ENCODE measurements at regions not wholly inside any gene's neighbourhood (a gene's known extent, or its start where the extent isn't known, plus 50 kb on each side); places are given as distances from the start of the nearest gene placed in this dataset.

DNA sequence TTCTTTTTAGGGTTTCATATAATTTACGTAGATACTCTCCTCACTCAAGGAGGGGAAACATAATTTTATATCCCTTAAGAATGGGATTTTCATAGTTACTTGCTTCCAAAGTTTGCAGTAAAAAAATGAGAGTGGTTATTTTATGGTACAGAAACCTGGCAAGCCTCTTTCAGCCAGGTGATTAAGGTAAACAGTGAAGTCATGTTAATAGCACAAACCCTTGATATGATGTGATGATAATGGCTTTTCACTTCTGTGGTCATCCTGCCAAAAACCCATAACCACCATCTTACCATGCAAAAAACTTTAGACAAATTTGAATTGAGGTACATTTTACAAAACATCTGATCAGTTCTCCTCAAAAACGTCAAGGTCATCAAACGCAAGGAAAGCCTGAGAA is 517.8 kb downstream of the SLITRK5 start:
- Histone ChIP-seq H3F3A (ENCODE audit: control insufficient read depth, insufficient read depth) (no peaks in the 10 kb centered on the region), H3K27ac (ENCODE audit: low read depth, low read length) (no peak overlapping the region), H3K27me3 (ENCODE audit: control insufficient read depth, low read length) (no peaks in the 10 kb centered on the region), H4K20me1 (ENCODE audit: control insufficient read depth, insufficient read depth, low read depth, low read length) (no peaks in the 10 kb centered on the region), H3K4me2 (ENCODE audit: low read length) (no peak overlapping the region), H3K4me3 (ENCODE audit: low read length) (no peak overlapping the region), H3K36me3 (ENCODE audit: control insufficient read depth, low read length) (no peaks in the 10 kb centered on the region), H3K9me3 (ENCODE audit: control insufficient read depth, insufficient read depth, low read length) (no peaks in the 10 kb centered on the region), H3K79me2 (ENCODE audit: control insufficient read depth, low read length) (no peaks in the 10 kb centered on the region), H3K4me1 (ENCODE audit: control insufficient read depth, low read length) (no peaks in the 10 kb centered on the region), H3K9me2 (replicated peaks; ENCODE audit: control insufficient read depth, low read length) (no peaks in the 10 kb centered on the region)
- TF ChIP-seq, protein P1, sequence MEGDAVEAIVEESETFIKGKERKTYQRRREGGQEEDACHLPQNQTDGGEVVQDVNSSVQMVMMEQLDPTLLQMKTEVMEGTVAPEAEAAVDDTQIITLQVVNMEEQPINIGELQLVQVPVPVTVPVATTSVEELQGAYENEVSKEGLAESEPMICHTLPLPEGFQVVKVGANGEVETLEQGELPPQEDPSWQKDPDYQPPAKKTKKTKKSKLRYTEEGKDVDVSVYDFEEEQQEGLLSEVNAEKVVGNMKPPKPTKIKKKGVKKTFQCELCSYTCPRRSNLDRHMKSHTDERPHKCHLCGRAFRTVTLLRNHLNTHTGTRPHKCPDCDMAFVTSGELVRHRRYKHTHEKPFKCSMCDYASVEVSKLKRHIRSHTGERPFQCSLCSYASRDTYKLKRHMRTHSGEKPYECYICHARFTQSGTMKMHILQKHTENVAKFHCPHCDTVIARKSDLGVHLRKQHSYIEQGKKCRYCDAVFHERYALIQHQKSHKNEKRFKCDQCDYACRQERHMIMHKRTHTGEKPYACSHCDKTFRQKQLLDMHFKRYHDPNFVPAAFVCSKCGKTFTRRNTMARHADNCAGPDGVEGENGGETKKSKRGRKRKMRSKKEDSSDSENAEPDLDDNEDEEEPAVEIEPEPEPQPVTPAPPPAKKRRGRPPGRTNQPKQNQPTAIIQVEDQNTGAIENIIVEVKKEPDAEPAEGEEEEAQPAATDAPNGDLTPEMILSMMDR (IDR thresholded peaks at IDR 0.05; ENCODE audit: low read depth, low read length, poor library complexity, severe bottlenecking), result no peak
- TF ChIP-seq EZH2phosphoT487 (IDR thresholded peaks at IDR 0.05; ENCODE audit: borderline replicate concordance, low read length), result no peak

DNA sequence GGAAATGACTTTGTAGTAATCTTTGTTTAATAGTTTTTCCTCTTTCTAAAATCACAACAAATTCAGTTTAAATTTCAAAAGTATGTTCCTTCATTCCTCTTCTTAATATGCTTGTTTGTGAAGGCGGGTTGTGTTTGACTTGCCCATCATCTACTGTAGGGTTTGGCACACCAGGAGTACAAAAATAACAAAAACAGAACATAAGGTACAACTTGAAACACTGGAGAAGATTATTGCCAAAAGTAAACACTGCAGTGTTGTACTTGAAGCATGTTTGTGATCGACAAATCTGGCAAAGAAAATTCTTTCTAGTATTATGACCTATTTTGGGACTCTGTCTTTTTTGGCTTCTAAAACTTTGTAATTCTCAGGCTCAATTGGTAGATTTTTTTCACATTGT is 518.6 kb downstream of the SLITRK5 start:
- no peak overlapping the region for H3K4me3 ChIP-seq (ENCODE audit: low read length)
- no peaks in the 10 kb centered on the region for H3K36me3 ChIP-seq (ENCODE audit: control insufficient read depth, low read length)
- no peaks in the 10 kb centered on the region for H3F3A ChIP-seq (ENCODE audit: control insufficient read depth, insufficient read depth)
- no peak overlapping the region for H3K27ac ChIP-seq (ENCODE audit: low read depth, low read length)
- no peaks in the 10 kb centered on the region for H3K9me2 ChIP-seq (replicated peaks; ENCODE audit: control insufficient read depth, low read length)
- no peaks in the 10 kb centered on the region for H4K20me1 ChIP-seq (ENCODE audit: control insufficient read depth, insufficient read depth, low read depth, low read length)
- H3K79me2 ChIP-seq (ENCODE audit: control insufficient read depth, low read length), result no peaks in the 10 kb centered on the region
- no peaks in the 10 kb centered on the region for H3K4me1 ChIP-seq (ENCODE audit: control insufficient read depth, low read length)
- TF ChIP-seq, protein P1 (IDR thresholded peaks at IDR 0.05; ENCODE audit: low read depth, low read length, poor library complexity, severe bottlenecking), result no peak
- H3K27me3 ChIP-seq (ENCODE audit: control insufficient read depth, low read length), result no peaks in the 10 kb centered on the region
- no peak overlapping the region for H3K4me2 ChIP-seq (ENCODE audit: low read length)
- no peaks in the 10 kb centered on the region for H3K9me3 ChIP-seq (ENCODE audit: control insufficient read depth, insufficient read depth, low read length)

DNA sequence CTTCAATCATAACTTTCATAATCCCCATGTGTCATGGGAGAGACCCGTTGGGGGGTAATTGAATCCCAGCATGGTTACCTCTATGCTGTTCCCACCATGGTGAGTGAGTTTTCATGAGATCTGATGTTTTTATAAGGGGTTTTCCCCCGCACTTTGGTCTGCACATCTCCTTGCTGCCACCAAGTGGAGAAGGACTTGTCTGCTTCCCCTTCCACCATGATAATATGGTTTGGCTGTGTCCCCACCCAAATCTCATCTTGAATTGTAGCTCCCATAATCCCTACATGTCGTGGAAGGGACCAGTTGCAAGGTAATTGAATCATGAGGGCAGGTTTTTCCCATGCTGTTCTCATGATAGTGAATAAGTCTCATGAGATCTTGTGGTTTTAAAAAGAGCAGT is 524.9 kb downstream of the SLITRK5 start:
- no peaks in the 10 kb centered on the region for H4K20me1 ChIP-seq (ENCODE audit: control insufficient read depth, insufficient read depth, low read depth, low read length)
- H3K9me2 ChIP-seq (replicated peaks; ENCODE audit: control insufficient read depth, low read length), result no peaks in the 10 kb centered on the region
- no peak overlapping the region for H3K4me3 ChIP-seq (ENCODE audit: low read length)
- no peaks in the 10 kb centered on the region for H3K9me3 ChIP-seq (ENCODE audit: control insufficient read depth, insufficient read depth, low read length)
- H3F3A ChIP-seq (ENCODE audit: control insufficient read depth, insufficient read depth), result no peaks in the 10 kb centered on the region
- no peaks in the 10 kb centered on the region for H3K27me3 ChIP-seq (ENCODE audit: control insufficient read depth, low read length)
- H3K79me2 ChIP-seq (ENCODE audit: control insufficient read depth, low read length), result no peaks in the 10 kb centered on the region
- TF ChIP-seq, protein P1 (IDR thresholded peaks at IDR 0.05; ENCODE audit: low read depth, low read length, poor library complexity, severe bottlenecking), result no peak
- no peak for TF ChIP-seq EZH2phosphoT487 (IDR thresholded peaks at IDR 0.05; ENCODE audit: borderline replicate concordance, low read length)
- H3K4me1 ChIP-seq (ENCODE audit: control insufficient read depth, low read length), result no peaks in the 10 kb centered on the region
- H3K36me3 ChIP-seq (ENCODE audit: control insufficient read depth, low read length), result no peaks in the 10 kb centered on the region
- H3K4me2 ChIP-seq (ENCODE audit: low read length), result no peak overlapping the region
- no peak overlapping the region for H3K27ac ChIP-seq (ENCODE audit: low read depth, low read length)

DNA sequence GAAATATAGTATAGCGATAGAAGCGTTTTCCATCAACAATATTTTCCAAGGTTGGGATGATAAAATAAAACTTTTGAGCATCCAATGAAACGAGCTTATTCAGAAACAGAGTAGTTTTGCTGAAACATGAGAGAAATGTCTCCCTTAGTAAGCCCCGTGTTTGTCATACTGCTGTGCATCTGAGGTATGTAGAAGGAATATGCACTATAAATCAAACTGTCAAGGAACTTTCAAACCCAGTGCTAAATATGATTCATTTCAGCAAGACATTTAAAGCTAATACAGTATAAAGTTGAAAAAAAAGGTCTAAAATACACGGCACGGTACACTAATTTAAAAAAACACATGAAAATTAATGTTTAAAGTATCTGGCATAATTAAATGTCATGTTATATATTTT is 546.2 kb downstream of the SLITRK5 start:
- no peaks in the 10 kb centered on the region for H4K20me1 ChIP-seq (ENCODE audit: control insufficient read depth, insufficient read depth, low read depth, low read length)
- TF ChIP-seq EZH2phosphoT487 (IDR thresholded peaks at IDR 0.05; ENCODE audit: borderline replicate concordance, low read length), result no peak
- TF ChIP-seq, protein P1 (IDR thresholded peaks at IDR 0.05; ENCODE audit: low read depth, low read length, poor library complexity, severe bottlenecking), result no peak
- H3K27ac ChIP-seq (ENCODE audit: low read depth, low read length), result no peak overlapping the region
- H3K9me2 ChIP-seq (replicated peaks; ENCODE audit: control insufficient read depth, low read length), result no peaks in the 10 kb centered on the region
- H3K27me3 ChIP-seq (ENCODE audit: control insufficient read depth, low read length), result no peaks in the 10 kb centered on the region
- H3K79me2 ChIP-seq (ENCODE audit: control insufficient read depth, low read length), result no peaks in the 10 kb centered on the region
- H3K4me1 ChIP-seq (ENCODE audit: control insufficient read depth, low read length), result no peaks in the 10 kb centered on the region
- no peaks in the 10 kb centered on the region for H3F3A ChIP-seq (ENCODE audit: control insufficient read depth, insufficient read depth)
- H3K36me3 ChIP-seq (ENCODE audit: control insufficient read depth, low read length), result no peaks in the 10 kb centered on the region
- H3K9me3 ChIP-seq (ENCODE audit: control insufficient read depth, insufficient read depth, low read length), result no peaks in the 10 kb centered on the region
- H3K4me2 ChIP-seq (ENCODE audit: low read length), result no peak overlapping the region
- H3K4me3 ChIP-seq (ENCODE audit: low read length), result no peak overlapping the region
